WI38 (cell line): ENCODE measurements at regions not wholly inside any gene's neighbourhood (a gene's known extent, or its start where the extent isn't known, plus 50 kb on each side); places are given as distances from the start of the nearest gene placed in this dataset.

ENCODE experiments used
- H3K4me3 ChIP-seq: 2 replicates; pipeline ENCODE4 v1.5.1; 2011; ENCODE audit warnings: low read depth, mild to moderate bottlenecking, control low read depth, low read length
- CTCF ChIP-seq: IDR thresholded peaks from 2 replicates; pipeline ENCODE4 v1.5.1; 2012; ENCODE audit warnings: low read depth, mild to moderate bottlenecking, control low read depth, low read length

- TF ChIP-seq CTCF: no peak
- no peak overlapping the region for H3K4me3 ChIP-seq
Observed at GRCh38 chr13:86710013-86710412, 910.8 kb upstream of the SLITRK6 start.

- no peak overlapping the region for H3K4me3 ChIP-seq
- no peak for TF ChIP-seq CTCF
Observed at GRCh38 chr13:86710896-86711295, 911.7 kb upstream of the SLITRK6 start.

- H3K4me3 ChIP-seq: no peak overlapping the region
- no peak for TF ChIP-seq CTCF
Observed at GRCh38 chr13:86714495-86714894, 915.3 kb upstream of the SLITRK6 start.

GRCh38 chr13:86725105-86725504, 925.9 kb upstream of the SLITRK6 start:
- no peak overlapping the region for H3K4me3 ChIP-seq
- TF ChIP-seq CTCF: no peak

GRCh38 chr13:86729206-86729605, 930.0 kb upstream of the SLITRK6 start:
- no peak overlapping the region for H3K4me3 ChIP-seq
- TF ChIP-seq CTCF: no peak

- no peak overlapping the region for H3K4me3 ChIP-seq
- no peak for TF ChIP-seq CTCF
Observed at GRCh38 chr13:86731987-86732386, 932.8 kb upstream of the SLITRK6 start.

GRCh38 chr13:86737334-86737932, 933.7 kb upstream of the SLITRK5 start:
- H3K4me3 ChIP-seq: no peak overlapping the region
- no peak for TF ChIP-seq CTCF
